HG03575 (cell line): ENCODE measurements at regions not wholly inside any gene's neighbourhood (a gene's known extent, or its start where the extent isn't known, plus 50 kb on each side); places are given as distances from the start of the nearest gene placed in this dataset.

Experiments used
- ATAC-seq: cut with Tn5 transposase; IDR thresholded peaks from one replicate; pipeline ENCODE4 v1.9.1; 2021; ENCODE audit not compliant: unreplicated experiment, insufficient number of reproducible peaks, low FRiP score; ENCODE audit errors: extremely low read depth

DNA sequence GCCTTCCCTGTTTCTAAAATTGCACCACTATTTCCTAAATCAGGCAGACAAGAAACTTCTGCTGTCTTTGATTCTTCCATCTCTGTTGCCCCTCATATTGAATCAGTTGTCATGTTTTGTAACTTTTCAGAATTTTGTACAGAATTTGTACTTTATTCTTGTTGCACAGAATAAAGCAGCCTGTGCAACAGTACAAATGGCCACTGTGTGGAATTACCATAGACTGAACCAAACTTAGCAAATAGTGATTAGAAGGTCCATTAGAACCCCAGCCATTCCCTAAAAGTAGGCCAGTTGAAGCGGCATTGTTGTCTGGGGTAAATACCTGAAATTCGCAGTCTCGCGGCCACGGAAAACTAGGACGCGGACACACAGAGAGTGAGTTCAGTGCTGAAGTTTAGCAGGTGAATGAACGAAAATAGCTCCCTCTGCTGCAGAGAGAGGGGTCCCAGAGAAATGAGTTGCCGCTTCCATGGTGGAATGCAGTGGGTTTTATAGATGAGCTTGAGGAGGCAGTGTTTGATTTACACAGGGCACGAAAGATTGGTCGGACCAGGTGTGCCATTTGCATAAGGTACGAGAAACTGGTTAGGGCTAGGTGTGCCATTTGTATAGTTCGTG, 71.8 kb downstream of the C4orf33 start:
- no peak for ATAC-seq

GRCh38 chr4:129172181-129172580, 76.2 kb downstream of the C4orf33 start:
- ATAC-seq: no peak

DNA sequence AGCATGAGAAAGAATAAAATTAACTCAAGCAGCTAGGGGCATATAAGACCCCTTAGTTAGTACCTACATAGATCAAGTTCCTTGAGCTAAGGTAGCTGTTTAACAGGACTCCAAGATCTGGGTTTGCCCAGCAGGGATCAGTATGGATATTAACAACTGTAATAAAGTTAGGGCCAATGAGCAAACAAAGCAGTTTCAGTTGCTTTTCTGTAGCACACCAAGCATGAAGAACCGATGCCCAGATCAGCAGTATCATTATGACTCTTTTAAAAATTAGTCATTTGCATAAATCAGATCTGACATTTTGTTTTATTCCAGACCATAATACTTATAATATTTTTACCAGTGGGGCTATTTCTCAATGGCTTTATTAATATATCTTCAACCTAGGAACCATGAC, 80.9 kb downstream of the C4orf33 start:
- ATAC-seq: no peak

DNA sequence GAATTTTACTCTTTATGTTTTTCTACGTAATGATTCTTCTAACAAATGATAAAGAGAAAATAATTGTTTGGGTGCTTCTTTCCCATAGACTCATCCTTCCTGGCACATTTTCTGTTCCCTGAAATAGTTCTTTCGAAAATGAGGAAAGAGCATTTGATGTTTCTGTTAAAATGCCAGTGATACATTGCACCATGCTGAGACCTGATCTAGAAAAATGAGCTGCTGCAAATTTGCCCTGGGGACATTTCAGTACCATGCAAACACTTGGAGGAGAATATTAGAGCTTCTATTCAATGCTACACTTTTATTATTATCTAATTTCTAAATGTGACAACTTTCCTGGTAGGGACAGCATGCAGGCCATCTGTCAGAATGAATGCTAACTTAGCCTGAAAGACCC, 83.3 kb downstream of the C4orf33 start:
- no peak for ATAC-seq

GRCh38 chr4:129189630-129190029, 93.7 kb downstream of the C4orf33 start:
- no peak for ATAC-seq

DNA sequence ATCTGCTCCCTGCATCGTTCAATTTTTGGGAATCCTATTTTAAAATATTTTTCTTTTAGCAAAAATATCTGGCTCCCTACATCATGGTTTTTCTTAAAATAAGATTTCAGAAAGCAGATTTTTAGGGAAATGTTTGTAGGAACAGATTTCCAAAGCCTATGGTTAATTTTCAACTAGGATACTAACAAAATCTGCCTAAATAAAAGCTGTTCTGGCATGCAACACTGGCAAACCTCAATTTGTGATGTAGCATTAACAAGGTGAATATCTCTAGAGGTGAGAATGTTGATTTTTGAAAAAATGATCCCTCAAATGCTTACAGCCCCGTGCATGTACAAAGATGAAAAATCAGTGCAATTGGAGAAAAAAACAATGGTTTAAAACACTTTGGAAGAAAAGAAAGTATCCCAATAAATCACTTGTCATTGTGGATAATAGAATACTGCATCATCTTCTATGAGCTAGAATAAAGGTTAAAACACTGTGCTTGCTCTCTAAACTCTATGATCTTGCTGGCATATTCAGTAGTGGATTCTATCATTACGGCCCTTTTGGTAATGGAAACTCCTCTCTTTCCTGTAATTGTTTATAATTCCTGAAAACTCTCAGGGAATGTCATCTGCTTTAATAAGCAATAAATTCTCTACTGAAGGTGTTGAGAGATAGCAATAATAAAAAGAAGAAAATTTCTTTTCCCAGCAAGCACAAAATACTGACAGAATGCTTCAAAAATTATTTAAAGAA, 97.6 kb downstream of the C4orf33 start:
- no peak for ATAC-seq

DNA sequence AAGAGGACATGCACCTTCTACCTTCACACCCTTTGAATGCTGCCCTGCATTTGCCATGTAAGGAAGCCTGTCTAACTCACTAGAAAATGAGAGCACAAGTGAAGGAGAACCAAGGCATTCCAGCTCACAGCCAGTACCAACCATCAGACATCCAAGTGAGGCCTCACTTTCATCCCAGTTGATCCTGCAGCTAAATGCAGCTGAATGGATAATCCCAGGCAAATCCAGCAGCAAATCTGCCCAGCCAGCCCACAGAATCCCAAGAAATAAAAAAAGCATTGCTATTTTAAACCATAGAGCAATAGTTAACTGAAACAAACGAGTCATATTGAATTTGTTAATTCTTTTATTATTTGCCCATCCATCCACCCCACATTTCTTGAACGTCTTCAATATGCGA, 112.5 kb downstream of the C4orf33 start:
- ATAC-seq: no peak

- ATAC-seq: no peak
Observed at GRCh38 chr4:129213692-129214091, 117.7 kb downstream of the C4orf33 start.

GRCh38 chr4:129218360-129218759, 122.4 kb downstream of the C4orf33 start:
- ATAC-seq: no peak

- ATAC-seq: no peak
Observed at GRCh38 chr4:129218897-129219296, 122.9 kb downstream of the C4orf33 start.

- ATAC-seq: no peak
Observed at GRCh38 chr4:129220254-129220653, 124.3 kb downstream of the C4orf33 start.

- no peak for ATAC-seq
Observed at GRCh38 chr4:129223945-129224344, 128.0 kb downstream of the C4orf33 start.

GRCh38 chr4:129230846-129231245, 134.9 kb downstream of the C4orf33 start:
- no peak for ATAC-seq

GRCh38 chr4:129231945-129232588, 136.1 kb downstream of the C4orf33 start:
- ATAC-seq: no peak

DNA sequence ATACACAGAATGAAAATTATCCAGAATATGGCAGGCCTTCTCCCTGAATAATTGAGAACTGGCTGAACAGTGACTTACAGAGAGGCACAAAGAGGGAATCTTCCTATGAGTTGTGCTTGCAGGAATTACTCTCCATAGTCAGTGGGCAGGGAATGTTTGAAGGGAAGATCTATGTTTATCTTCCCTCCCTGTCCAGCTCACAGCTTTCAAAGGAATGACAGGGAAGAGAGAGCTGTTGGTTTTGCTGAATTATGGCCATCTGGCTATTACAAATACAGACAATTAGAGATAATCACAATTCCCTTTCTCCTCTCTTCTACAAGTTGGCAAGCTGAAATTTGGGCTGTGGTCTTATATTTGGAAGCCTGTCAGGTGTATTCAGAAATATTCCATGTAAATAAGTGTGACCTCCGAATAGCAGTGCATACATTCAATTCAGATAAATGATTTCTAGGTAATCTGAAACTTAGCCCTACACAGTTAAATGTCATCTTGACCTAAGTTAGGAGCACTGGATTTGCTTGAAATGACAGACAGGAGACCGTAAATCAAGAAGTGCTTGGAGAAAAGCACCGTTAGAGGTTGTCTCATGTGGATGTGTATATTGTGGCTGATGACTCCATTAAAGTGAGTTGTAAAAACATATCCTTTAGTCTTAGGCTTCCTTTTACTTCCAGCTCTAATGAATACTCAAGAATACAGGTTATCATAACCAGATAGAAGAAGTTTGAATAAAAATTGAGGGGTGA, 136.8 kb downstream of the C4orf33 start:
- no peak for ATAC-seq

GRCh38 chr4:129233691-129234090, 137.7 kb downstream of the C4orf33 start:
- ATAC-seq: no peak

GRCh38 chr4:129236351-129236750, 140.4 kb downstream of the C4orf33 start:
- no peak for ATAC-seq

DNA sequence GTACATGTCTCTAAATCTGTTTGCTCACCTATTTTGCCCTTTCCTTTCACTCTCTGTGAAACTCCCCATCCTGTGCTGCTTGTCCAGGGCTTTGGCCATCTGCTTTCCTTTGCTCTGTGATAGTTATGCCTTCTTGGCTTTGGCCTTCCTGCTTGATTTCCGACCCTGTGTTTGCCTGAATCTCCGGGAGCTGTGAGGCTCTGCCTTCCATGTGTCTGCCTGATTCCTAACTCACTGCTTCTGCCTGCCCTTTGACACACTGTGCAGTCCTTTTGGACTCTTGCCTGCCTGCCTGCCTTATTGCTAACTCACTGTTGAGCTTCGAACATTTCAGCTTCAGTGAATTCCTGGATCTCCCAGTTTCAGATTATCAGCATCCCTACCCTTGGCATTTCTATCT, 143.1 kb downstream of the C4orf33 start:
- ATAC-seq: no peak

DNA sequence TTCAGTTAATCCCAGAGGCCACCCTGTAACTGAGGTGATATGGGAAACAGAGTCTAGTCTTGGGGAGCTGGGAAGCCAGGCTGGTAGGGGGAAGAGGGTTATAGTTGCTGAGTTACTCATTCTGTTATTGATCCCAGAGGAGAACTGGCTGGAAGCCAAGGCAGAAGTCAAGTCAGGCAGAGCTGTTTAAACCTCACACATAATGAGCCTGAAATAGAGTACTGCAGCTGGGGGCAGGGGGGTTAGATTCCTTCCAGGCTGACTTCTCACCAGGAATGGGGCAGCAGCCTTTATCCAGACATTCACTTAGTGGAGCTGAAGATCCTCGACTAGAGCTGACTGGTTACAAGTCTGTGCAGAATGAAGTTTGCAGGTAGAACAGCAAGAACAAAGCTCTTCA, 144.9 kb downstream of the C4orf33 start:
- ATAC-seq: no peak

- ATAC-seq: no peak
Observed at GRCh38 chr4:129246145-129246544, 150.2 kb downstream of the C4orf33 start.
